ENCODE measurements at regions not wholly inside any gene's neighbourhood (a gene's known extent, or its start where the extent isn't known, plus 50 kb on each side); places are given as distances from the start of the nearest gene placed in this dataset.
A peak's percentile ranks its signal among the peaks of the same experiment; 100 is the strongest.
"Not testable (repeated sequence)": the region's sequence is repeated elsewhere in the genome, so short reads cannot be mapped to it uniquely, and the experiment has no call there.

DNA sequence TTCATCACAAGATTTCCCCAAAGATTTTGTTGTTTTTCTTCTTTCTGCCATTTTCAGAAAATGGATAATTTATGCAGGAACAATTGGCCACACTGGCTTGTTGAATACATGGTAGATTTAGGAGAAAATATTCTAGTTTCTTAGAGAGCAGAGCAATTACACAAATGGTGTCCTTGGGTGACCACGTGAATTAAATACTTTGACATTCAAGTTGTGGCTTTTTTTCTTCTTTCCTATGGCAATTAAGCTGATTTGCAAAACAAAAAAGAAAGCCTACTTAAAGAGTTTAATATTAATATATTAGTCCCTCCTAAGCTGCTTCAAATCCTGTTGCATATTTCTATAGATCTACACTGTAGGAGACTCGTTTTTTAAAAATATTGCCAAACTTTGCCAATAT is 133.0 kb upstream of the HTR2C start:
- Histone ChIP-seq H3K27me3 (ENCODE audit: control insufficient read depth, insufficient read depth, low read length) (peaks cover 48% of the 10 kb centered on the region), H3K36me3 (ENCODE audit: control insufficient read depth, low read depth, low read length) (no peaks in the 10 kb centered on the region), H3K9me3 (ENCODE audit: control insufficient read depth, low read depth, low read length) (no peaks in the 10 kb centered on the region), H3K4me1 (ENCODE audit: control insufficient read depth, low read depth, low read length) (peaks cover 26% of the 10 kb centered on the region), H3K9ac (ENCODE audit: low read length) (no peak overlapping the region), H3K4me3 (ENCODE audit: low read length) (no peak overlapping the region), H3K27ac (ENCODE audit: low read length) (no peak overlapping the region)

DNA sequence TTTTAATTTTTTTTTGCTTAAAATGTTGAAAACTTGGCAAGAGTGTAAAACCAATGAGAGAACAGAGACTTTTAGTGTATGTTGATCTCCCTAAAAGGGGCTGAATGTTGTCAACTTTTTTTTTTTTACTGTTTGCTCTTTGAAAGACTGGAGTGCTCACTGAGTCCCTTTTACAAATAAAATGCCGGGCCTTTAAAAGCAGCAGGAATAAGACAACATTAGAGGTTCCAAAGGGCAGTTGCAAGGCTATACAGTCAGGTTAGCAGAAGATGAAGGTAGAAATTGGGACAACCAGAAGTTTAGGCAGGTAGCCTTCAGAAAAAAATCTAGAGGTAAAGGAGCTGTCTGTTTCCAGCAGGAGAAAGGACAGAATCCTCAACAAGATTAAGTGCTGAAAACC is 132.5 kb upstream of the HTR2C start:
- H3K4me3 ChIP-seq (ENCODE audit: low read length) = no peak overlapping the region
- no peak overlapping the region for H3K27ac ChIP-seq (ENCODE audit: low read length)
- H3K36me3 ChIP-seq (ENCODE audit: control insufficient read depth, low read depth, low read length) = no peaks in the 10 kb centered on the region
- H3K9me3 ChIP-seq (ENCODE audit: control insufficient read depth, low read depth, low read length) = no peaks in the 10 kb centered on the region
- peaks cover 48% of the 10 kb centered on the region for H3K27me3 ChIP-seq (ENCODE audit: control insufficient read depth, insufficient read depth, low read length)
- H3K4me1 ChIP-seq (ENCODE audit: control insufficient read depth, low read depth, low read length) = peaks cover 26% of the 10 kb centered on the region
- no peak overlapping the region for H3K9ac ChIP-seq (ENCODE audit: low read length)

DNA sequence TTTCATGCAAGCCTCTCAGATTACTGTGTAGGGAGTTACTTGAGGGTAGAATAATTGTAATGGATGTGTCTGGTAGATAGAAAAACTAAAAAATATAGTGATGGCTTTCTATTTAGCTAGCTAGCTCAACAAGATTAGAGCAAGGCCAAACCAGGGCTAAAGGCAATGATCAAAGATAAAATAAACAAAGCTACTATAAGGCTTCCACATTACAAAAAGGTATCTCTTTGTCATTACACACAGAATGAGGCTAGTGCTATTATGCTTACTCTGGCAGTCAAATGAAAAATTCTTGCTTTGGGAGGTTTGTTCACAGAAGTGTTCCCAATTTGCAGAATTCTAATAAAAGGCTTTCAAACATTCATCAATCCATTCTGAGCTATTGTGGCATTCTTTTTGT is 121.6 kb upstream of the HTR2C start:
- H3K4me3 ChIP-seq (ENCODE audit: low read length) = peak overlapping the region; percentile 8

DNA sequence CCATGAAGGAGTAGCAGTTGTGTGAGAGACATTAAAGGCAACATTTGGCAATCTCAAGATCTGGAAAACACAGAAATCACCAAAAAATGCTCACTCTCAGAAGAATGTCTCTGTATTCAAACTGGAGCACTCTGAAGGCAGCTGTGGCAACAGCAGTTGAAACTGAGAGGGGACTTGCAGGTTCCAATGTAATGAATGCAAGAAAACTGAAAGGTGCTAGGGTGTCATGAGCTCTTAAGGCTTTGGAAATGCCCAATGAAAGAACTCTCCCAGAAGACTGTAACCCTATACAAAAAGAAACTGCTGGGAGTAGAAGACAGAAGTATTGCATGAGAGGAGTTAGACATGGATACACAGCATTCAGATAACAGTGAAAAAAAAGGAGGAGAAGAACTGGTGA is 118.2 kb upstream of the HTR2C start:
- H3K27ac ChIP-seq (ENCODE audit: low read length) = peak overlapping the region; percentile 14
- peak overlapping the region; percentile 66 for H3K4me3 ChIP-seq (ENCODE audit: low read length)
- H3K9me3 ChIP-seq (ENCODE audit: control insufficient read depth, low read depth, low read length) = no peaks in the 10 kb centered on the region
- H3K36me3 ChIP-seq (ENCODE audit: control insufficient read depth, low read depth, low read length) = no peaks in the 10 kb centered on the region
- H3K9ac ChIP-seq (ENCODE audit: low read length) = peak overlapping the region; percentile 55
- H3K27me3 ChIP-seq (ENCODE audit: control insufficient read depth, insufficient read depth, low read length) = no peaks in the 10 kb centered on the region
- H3K4me1 ChIP-seq (ENCODE audit: control insufficient read depth, low read depth, low read length) = peaks cover 44% of the 10 kb centered on the region

More for the DNA sequence above, 121.6 kb upstream of the HTR2C start:
- Histone ChIP-seq H3K9me3 (ENCODE audit: control insufficient read depth, low read depth, low read length) (no peaks in the 10 kb centered on the region), H3K4me1 (ENCODE audit: control insufficient read depth, low read depth, low read length) (peaks cover 50% of the 10 kb centered on the region), H3K27me3 (ENCODE audit: control insufficient read depth, insufficient read depth, low read length) (no peaks in the 10 kb centered on the region), H3K9ac (ENCODE audit: low read length) (no peak overlapping the region), H3K27ac (ENCODE audit: low read length) (no peak overlapping the region), H3K36me3 (ENCODE audit: control insufficient read depth, low read depth, low read length) (no peaks in the 10 kb centered on the region)

DNA sequence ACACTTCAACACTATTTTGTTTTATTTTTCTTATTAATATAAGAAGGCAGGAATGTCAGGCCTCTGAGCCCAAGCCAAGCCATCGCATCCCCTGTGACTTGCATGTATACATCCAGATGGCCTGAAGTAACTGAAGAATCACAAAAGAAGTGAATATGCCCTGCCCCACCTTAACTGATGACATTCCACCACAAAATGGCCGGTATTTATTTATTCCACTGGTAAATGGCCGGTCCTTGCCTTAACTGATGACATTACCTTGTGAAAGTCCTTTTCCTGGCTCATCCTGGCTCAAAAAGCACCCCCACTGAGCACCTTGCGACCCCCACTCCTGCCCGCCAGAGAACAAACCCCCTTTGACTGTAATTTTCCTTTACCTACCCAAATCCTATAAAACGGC is 111.9 kb upstream of the HTR2C start:
- H3K9ac ChIP-seq (ENCODE audit: low read length) = peak overlapping the region; percentile 59
- peak overlapping the region; percentile 54 for H3K4me3 ChIP-seq (ENCODE audit: low read length)
- peak overlapping the region; percentile 92 for H3K27ac ChIP-seq (ENCODE audit: low read length)

DNA sequence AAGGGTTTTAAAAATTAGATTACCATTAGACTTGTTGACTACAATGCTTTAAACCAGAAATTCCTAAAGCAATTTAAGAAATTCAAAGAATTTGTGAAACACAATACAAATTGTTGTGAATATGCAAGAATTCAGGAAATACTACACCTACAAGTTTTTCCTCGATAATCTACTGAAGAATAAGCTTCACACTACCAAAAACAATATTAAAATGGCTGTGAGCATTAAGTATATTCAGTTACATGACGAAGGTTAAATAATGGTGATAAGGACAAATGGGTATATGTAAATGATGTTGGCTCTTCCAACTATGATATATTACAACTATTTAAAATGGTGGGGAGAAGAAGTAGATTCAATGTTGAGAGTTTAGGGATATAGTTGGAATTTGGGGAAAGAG is 111.1 kb upstream of the HTR2C start:
- Histone ChIP-seq H3K4me3 (ENCODE audit: low read length) (peak overlapping the region; percentile 54), H3K9ac (ENCODE audit: low read length) (peak overlapping the region; percentile 59), H3K27ac (ENCODE audit: low read length) (peak overlapping the region; percentile 92), H3K36me3 (ENCODE audit: control insufficient read depth, low read depth, low read length) (peaks cover 3% of the 10 kb centered on the region), H3K9me3 (ENCODE audit: control insufficient read depth, low read depth, low read length) (no peaks in the 10 kb centered on the region), H3K27me3 (ENCODE audit: control insufficient read depth, insufficient read depth, low read length) (no peaks in the 10 kb centered on the region), H3K4me1 (ENCODE audit: control insufficient read depth, low read depth, low read length) (peaks cover 13% of the 10 kb centered on the region)

More for the DNA sequence above, 111.9 kb upstream of the HTR2C start:
- H3K9me3 ChIP-seq (ENCODE audit: control insufficient read depth, low read depth, low read length); H3K27me3 ChIP-seq (ENCODE audit: control insufficient read depth, insufficient read depth, low read length); H3K36me3 ChIP-seq (ENCODE audit: control insufficient read depth, low read depth, low read length): not testable (repeated sequence)
- peaks cover 13% of the 10 kb centered on the region for H3K4me1 ChIP-seq (ENCODE audit: control insufficient read depth, low read depth, low read length)

DNA sequence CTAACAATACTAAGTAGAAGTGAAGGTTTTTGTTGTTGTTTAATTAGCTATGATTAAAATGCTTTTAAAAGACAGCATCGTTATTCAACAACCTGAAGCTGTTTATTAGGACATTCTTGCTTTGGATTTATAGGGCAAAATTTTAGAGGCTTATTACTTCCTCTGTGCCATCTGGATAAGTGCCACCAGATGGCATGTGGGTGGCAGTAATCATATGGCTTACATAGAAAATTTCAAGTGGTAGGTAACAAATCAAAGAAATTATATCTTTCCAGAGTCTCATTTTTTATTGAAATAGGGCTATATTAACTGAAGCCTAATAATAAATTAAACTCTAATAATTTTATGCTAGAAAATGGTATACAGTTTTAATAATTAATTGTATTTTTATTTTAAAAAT is 83.3 kb upstream of the HTR2C start:
- Histone ChIP-seq H3K4me1 (ENCODE audit: control insufficient read depth, low read depth, low read length) (no peaks in the 10 kb centered on the region), H3K36me3 (ENCODE audit: control insufficient read depth, low read depth, low read length) (no peaks in the 10 kb centered on the region), H3K27me3 (ENCODE audit: control insufficient read depth, insufficient read depth, low read length) (no peaks in the 10 kb centered on the region), H3K9ac (ENCODE audit: low read length) (no peak overlapping the region), H3K27ac (ENCODE audit: low read length) (no peak overlapping the region), H3K4me3 (ENCODE audit: low read length) (no peak overlapping the region), H3K9me3 (ENCODE audit: control insufficient read depth, low read depth, low read length) (no peaks in the 10 kb centered on the region)

DNA sequence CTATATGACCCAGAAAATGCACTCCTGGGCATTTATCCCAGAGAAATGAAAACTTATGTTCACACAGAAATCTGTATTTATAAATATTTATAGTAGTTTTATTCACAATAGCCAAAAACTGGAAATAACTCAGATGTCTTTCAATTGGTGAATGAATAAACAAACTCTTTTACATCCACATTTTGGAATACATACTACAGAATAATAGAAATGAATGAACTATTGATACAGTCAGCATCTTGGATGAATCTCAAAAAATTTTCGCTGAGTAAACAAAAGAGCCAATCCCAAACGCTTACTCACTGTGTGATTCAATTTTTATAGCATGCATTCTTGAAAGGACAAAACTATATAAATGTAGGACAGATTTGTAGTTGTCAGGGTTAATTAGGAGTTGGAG is 75.1 kb upstream of the HTR2C start:
- Histone ChIP-seq H3K9ac (ENCODE audit: low read length) (no peak overlapping the region), H3K9me3 (ENCODE audit: control insufficient read depth, low read depth, low read length) (no peaks in the 10 kb centered on the region), H3K4me1 (ENCODE audit: control insufficient read depth, low read depth, low read length) (no peaks in the 10 kb centered on the region), H3K36me3 (ENCODE audit: control insufficient read depth, low read depth, low read length) (no peaks in the 10 kb centered on the region), H3K27me3 (ENCODE audit: control insufficient read depth, insufficient read depth, low read length) (no peaks in the 10 kb centered on the region), H3K27ac (ENCODE audit: low read length) (no peak overlapping the region), H3K4me3 (ENCODE audit: low read length) (no peak overlapping the region)

DNA sequence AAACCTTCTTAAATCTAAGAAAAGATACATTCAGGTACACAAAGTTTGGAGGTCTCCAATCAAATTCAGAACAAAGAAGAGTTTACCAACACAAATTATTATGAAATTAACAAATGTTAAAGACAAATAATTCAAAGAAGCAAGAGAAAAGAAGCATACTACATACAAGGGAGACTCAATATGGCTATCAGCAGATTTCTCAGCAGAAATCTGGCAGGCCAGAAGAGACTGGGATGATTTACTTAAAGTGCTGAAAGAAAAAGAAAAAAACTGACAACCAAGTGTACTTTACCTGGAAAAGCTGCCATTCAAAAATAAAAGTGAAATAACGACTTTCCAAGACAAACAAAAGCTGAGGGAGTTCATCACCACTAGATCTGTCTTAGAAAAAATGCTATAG is 64.4 kb upstream of the HTR2C start:
- Histone ChIP-seq H3K27me3 (ENCODE audit: control insufficient read depth, insufficient read depth, low read length) (no peaks in the 10 kb centered on the region), H3K4me1 (ENCODE audit: control insufficient read depth, low read depth, low read length) (no peaks in the 10 kb centered on the region), H3K36me3 (ENCODE audit: control insufficient read depth, low read depth, low read length) (no peaks in the 10 kb centered on the region), H3K9ac (ENCODE audit: low read length) (no peak overlapping the region), H3K4me3 (ENCODE audit: low read length) (no peak overlapping the region), H3K27ac (ENCODE audit: low read length) (no peak overlapping the region), H3K9me3 (ENCODE audit: control insufficient read depth, low read depth, low read length) (no peaks in the 10 kb centered on the region)

DNA sequence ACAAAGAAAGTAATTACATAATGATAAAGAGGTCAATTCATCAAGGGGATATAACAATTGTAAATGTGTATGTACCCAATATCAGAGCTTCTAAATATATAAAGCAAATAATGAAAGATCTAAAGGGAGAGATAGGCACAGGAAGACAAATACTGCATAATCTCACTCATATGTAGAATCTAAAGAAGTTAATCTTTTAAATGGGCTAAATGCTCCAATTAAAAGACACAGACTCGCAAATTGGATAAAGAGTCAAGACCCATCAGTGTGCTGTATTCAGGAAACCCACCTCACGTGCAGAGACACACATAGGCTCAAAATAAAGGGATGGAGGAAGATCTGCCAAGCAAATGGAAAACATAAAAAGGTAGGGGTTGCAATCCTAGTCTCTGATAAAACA is 63.2 kb upstream of the HTR2C start:
- H3K27me3 ChIP-seq (ENCODE audit: control insufficient read depth, insufficient read depth, low read length); H3K4me1 ChIP-seq (ENCODE audit: control insufficient read depth, low read depth, low read length): not testable (repeated sequence)

DNA sequence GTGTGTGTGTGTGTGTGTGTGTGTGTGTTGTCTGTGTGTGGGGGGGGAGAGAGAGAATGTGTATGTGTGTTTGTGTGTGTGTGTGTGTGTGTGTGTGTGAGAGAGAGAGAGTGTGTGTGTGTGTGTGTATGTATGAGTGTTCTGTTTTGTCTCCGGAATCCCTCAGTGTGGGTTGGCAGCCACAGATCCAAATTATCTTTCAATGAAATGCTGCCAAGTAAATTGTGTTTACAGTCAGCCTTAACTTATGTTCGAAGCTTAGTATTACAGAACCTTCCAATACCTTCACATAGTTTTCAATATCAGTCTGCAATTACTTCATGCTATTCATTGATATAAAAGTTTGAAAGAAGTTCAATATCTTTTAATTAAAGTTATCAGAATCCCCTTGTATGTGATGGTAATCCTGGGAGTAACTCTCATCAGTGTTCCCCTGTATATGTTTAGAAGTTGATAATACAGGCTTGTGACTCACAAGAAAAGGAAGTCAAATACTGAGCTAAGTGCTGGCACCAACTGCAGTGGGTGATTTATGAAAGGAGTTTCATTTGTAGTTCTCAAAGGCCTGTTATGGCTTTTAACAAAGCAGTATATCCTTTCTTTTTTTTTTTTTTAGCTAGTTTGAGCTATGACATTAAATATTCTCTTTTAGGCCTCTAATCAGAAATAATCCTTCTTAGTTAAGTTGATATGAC is 51.6 kb upstream of the HTR2C start:
- Histone ChIP-seq H3K36me3 (ENCODE audit: control insufficient read depth, low read depth, low read length) (no peaks in the 10 kb centered on the region), H3K9ac (ENCODE audit: low read length) (no peak overlapping the region), H3K4me3 (ENCODE audit: low read length) (no peak overlapping the region), H3K27me3 (ENCODE audit: control insufficient read depth, insufficient read depth, low read length) (no peaks in the 10 kb centered on the region), H3K27ac (ENCODE audit: low read length) (no peak overlapping the region), H3K4me1 (ENCODE audit: control insufficient read depth, low read depth, low read length) (no peaks in the 10 kb centered on the region), H3K9me3 (ENCODE audit: control insufficient read depth, low read depth, low read length) (no peaks in the 10 kb centered on the region)

More for the DNA sequence above, 63.2 kb upstream of the HTR2C start:
- not testable (repeated sequence) for H3K4me3 ChIP-seq (ENCODE audit: low read length); H3K27ac ChIP-seq (ENCODE audit: low read length); H3K9me3 ChIP-seq (ENCODE audit: control insufficient read depth, low read depth, low read length); H3K36me3 ChIP-seq (ENCODE audit: control insufficient read depth, low read depth, low read length); H3K9ac ChIP-seq (ENCODE audit: low read length)

Measured in iPS-18a (cell line).